GM12873 (cell line): ENCODE measurements at regions not wholly inside any gene's neighbourhood (a gene's known extent, or its start where the extent isn't known, plus 50 kb on each side); places are given as distances from the start of the nearest gene placed in this dataset.

Experiments
- TF ChIP-seq, protein P1 (sequence below): IDR thresholded peaks from 2 replicates; pipeline ENCODE4 v1.5.1; 2012; ENCODE audit warnings: low read depth, mild to moderate bottlenecking, moderate library complexity, low read length, control low read depth; ENCODE audit not compliant: insufficient read depth; ENCODE audit errors: missing control alignments

DNA sequence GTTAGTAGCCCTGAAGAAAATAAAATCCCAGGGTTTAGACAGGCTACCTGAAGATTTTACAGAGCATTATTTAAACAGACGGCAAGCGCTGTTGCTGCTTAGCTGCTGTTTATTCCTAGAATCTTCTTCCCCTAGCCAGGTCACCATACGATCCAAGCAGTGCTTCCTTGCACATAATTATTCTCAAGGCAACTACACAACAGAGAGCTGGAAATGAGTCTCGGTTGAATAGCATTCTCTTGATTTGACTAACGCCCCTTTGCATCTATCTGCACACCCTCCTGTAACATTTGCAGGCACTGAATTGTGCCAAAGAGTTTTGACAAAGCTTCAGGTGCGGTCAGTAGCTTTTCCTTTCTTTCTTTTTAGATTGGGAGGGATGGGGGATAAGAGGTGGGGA, 564.4 kb downstream of the TBL1XR1 start:
- TF ChIP-seq, protein P1, sequence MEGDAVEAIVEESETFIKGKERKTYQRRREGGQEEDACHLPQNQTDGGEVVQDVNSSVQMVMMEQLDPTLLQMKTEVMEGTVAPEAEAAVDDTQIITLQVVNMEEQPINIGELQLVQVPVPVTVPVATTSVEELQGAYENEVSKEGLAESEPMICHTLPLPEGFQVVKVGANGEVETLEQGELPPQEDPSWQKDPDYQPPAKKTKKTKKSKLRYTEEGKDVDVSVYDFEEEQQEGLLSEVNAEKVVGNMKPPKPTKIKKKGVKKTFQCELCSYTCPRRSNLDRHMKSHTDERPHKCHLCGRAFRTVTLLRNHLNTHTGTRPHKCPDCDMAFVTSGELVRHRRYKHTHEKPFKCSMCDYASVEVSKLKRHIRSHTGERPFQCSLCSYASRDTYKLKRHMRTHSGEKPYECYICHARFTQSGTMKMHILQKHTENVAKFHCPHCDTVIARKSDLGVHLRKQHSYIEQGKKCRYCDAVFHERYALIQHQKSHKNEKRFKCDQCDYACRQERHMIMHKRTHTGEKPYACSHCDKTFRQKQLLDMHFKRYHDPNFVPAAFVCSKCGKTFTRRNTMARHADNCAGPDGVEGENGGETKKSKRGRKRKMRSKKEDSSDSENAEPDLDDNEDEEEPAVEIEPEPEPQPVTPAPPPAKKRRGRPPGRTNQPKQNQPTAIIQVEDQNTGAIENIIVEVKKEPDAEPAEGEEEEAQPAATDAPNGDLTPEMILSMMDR, result no peak

DNA sequence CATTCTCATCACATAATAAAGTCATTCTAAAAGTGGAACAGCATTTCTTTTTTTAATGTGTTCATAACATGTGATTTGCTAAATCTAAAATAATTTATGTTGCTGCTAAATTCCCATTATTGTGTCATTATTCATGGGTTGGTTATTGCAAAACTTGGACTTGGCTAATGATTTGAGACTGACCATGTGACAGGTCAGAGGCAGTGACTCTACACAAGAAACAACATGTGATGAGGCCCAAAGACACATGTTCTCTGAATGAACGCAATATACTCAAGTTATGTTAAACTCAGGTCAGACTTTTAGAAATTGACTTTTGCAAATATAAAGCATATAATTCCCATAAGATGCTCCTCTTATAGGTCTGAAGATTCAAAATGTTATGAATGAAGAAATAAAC, 566.1 kb downstream of the TBL1XR1 start:
- TF ChIP-seq, protein P1, result no peak

DNA sequence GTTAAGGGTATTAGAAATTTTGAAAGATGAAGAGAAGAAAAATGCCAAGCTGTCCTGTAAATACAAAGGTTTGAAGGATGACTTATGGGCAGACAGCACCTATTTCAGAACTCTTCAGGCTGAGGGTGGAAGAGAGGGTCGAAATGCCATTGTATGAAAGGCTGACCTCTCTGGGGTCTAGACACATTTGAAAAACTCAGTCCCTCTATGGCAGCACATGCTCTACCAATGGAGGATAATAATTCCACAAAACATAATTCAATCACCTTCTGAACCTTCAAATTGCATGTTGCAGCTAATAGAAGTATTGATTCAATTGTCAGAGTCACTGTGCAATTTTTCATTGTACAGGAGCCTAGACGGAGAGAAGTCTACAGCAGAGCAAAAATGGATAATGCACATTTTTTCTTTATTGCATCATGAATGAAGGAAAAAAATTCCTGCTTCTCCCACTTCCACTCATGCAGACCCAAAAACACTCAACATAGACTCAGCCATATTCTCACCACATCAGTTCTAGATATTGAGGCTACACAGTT, 569.1 kb downstream of the TBL1XR1 start:
- TF ChIP-seq, protein P1, result no peak

DNA sequence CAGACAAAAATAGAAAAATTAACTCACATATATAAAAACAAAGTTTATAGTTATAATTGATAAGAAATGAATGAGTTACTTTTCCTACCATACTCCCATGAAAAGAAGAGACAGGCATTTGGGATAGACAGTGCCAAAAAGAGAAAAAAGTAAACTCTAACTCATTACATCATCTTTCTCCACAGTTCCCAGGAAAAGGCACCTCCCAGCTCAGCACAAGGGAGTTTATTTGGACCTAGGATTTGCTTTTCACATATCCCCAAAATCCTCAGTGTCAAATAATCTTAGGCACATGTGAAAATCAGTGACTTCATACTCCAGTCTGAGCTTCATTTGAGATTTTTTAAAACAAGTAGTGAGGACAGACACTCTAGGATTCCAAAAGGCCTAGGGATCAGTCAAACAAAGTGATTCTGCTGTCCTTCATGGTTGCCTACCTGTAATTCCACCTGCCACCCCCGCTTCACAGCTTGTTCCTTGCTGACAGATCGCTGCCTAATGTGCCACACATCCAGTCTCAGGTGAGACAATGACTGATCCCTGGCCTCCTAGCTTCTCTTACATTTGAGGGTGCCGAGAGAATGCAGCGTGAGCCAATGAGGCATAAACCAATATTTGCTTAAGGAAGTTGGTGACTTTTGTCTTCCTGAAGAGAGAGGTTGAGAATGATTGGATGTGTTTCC, 573.7 kb downstream of the TBL1XR1 start:
- TF ChIP-seq, protein P1, result no peak

DNA sequence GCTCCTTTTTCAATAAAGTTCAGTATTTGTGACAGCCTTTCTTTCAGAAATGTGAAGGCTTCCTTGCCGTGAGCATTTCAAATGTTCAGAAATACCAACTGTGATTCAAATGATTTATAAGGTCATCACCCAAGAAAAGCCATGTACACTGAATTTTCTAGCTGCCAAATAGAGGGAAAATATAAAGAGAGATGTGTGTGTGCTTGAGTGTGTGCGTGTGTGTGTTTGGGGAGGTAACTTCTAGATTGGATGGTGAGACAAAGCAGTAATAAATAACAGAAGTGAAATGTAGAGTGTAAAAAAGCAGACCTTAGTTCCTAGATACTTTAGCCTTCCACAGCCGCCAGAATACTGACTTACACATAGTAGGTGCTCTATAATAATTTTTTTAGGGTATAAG, 577.4 kb downstream of the TBL1XR1 start:
- TF ChIP-seq, protein P1, result no peak

DNA sequence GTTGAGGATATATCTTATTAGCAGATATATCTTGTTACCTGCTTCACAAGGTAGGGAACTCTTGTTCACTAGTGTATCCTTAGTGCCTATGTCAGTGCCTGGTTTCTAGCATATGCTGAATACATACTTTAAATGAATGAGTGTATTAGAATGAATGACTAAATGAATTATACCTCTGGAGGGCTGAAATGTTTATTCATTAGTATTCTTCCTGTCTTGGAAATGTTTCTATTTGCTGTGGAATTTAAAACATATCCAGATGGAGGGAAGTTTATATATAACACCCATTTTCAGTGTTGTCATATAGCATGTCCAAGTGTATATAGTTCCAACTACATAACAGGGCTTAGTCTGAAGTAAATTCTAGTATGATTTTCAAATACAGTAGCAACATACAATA, 581.5 kb downstream of the TBL1XR1 start:
- TF ChIP-seq, protein P1, result no peak

DNA sequence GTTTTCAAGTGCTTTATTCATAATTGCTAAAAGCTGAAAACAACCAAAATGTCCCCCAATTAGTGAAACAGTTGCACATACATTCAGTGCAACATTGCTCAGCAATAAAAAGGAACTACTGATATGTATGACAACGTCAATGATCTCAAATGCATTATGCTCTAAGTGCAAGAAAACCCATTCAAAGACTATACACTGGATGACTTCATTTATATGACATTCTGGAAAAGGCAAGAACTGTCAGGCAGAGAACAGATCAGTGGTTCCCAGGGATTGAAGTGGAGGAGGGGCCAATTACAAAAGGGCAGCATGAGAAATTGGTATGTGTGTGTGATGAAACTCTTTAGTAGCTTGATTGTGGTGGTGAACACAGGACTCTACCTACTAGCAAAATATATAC, 585.6 kb downstream of the TBL1XR1 start:
- TF ChIP-seq, protein P1, result no peak
